Activated naive CD8-positive, alpha-beta T cell (primary cell): ENCODE measurements at regions not wholly inside any gene's neighbourhood (a gene's known extent, or its start where the extent isn't known, plus 50 kb on each side); places are given as distances from the start of the nearest gene placed in this dataset.

Source experiments
- H3K27ac Mint-ChIP-seq: one replicate; pipeline ENCODE4 v1.8.0; 2021; ENCODE audit warnings: mixed read lengths
- H3K27me3 Mint-ChIP-seq: one replicate; pipeline ENCODE4 v1.8.0; 2021; ENCODE audit warnings: mixed read lengths
- H3K36me3 Mint-ChIP-seq: one replicate; pipeline ENCODE4 v1.8.0; 2021; ENCODE audit warnings: mixed read lengths
- H3K4me1 Mint-ChIP-seq: one replicate; pipeline ENCODE4 v1.8.0; 2021; ENCODE audit warnings: low read depth, mixed read lengths
- H3K4me3 Mint-ChIP-seq: one replicate; pipeline ENCODE4 v1.8.0; 2021; ENCODE audit warnings: mild to moderate bottlenecking, mixed read lengths
- H3K9me3 Mint-ChIP-seq: one replicate; pipeline ENCODE4 v1.8.0; 2021; ENCODE audit warnings: low read depth, mixed read lengths

- Mint-ChIP-seq H3K4me1 (peaks cover 21% of the 10 kb centered on the region), H3K27ac (no peak overlapping the region), H3K36me3 (no peaks in the 10 kb centered on the region), H3K4me3 (no peak overlapping the region), H3K9me3 (no peaks in the 10 kb centered on the region), H3K27me3 (no peaks in the 10 kb centered on the region)
Observed at GRCh38 chr10:47238331-47239095, 61.5 kb upstream of the GDF10 start.

- Mint-ChIP-seq H3K27ac (no peak overlapping the region), H3K36me3 (no peaks in the 10 kb centered on the region), H3K4me3 (no peak overlapping the region), H3K9me3 (no peaks in the 10 kb centered on the region), H3K4me1 (peaks cover 21% of the 10 kb centered on the region), H3K27me3 (no peaks in the 10 kb centered on the region)
Observed at GRCh38 chr10:47239211-47239610, 60.8 kb upstream of the GDF10 start.

- no peak overlapping the region for H3K27ac Mint-ChIP-seq
- no peaks in the 10 kb centered on the region for H3K27me3 Mint-ChIP-seq
- H3K4me3 Mint-ChIP-seq, result no peak overlapping the region
- H3K36me3 Mint-ChIP-seq, result no peaks in the 10 kb centered on the region
- H3K9me3 Mint-ChIP-seq, result no peaks in the 10 kb centered on the region
- H3K4me1 Mint-ChIP-seq, result peaks cover 21% of the 10 kb centered on the region
Observed at GRCh38 chr10:47240173-47240572, 59.8 kb upstream of the GDF10 start.

GRCh38 chr10:47241256-47241655 lies 58.7 kb upstream of the GDF10 start:
- Mint-ChIP-seq H3K4me3 (no peak overlapping the region), H3K36me3 (no peaks in the 10 kb centered on the region), H3K27me3 (no peaks in the 10 kb centered on the region), H3K27ac (no peak overlapping the region), H3K4me1 (peaks cover 22% of the 10 kb centered on the region), H3K9me3 (no peaks in the 10 kb centered on the region)

GRCh38 chr10:47241946-47242867 lies 57.8 kb upstream of the GDF10 start:
- Mint-ChIP-seq H3K27ac (no peak overlapping the region), H3K27me3 (no peaks in the 10 kb centered on the region), H3K36me3 (no peaks in the 10 kb centered on the region), H3K4me1 (peaks cover 22% of the 10 kb centered on the region), H3K9me3 (no peaks in the 10 kb centered on the region), H3K4me3 (no peak overlapping the region)

- Mint-ChIP-seq H3K27me3 (no peaks in the 10 kb centered on the region), H3K4me3 (no peak overlapping the region), H3K36me3 (no peaks in the 10 kb centered on the region), H3K4me1 (peaks cover 24% of the 10 kb centered on the region), H3K27ac (no peak overlapping the region), H3K9me3 (no peaks in the 10 kb centered on the region)
Observed at GRCh38 chr10:47243356-47243755, 56.6 kb upstream of the GDF10 start.

GRCh38 chr10:47243791-47244190 lies 56.2 kb upstream of the GDF10 start:
- H3K4me1 Mint-ChIP-seq, result peaks cover 28% of the 10 kb centered on the region
- H3K9me3 Mint-ChIP-seq, result no peaks in the 10 kb centered on the region
- no peak overlapping the region for H3K27ac Mint-ChIP-seq
- H3K4me3 Mint-ChIP-seq, result no peak overlapping the region
- H3K27me3 Mint-ChIP-seq, result no peaks in the 10 kb centered on the region
- no peaks in the 10 kb centered on the region for H3K36me3 Mint-ChIP-seq

- H3K4me1 Mint-ChIP-seq, result peaks cover 22% of the 10 kb centered on the region
Observed at GRCh38 chr10:47244560-47245500, 55.2 kb upstream of the GDF10 start.

GRCh38 chr10:47245731-47246350 lies 54.2 kb upstream of the GDF10 start:
- H3K9me3 Mint-ChIP-seq, result no peaks in the 10 kb centered on the region
- no peak overlapping the region for H3K4me3 Mint-ChIP-seq
- no peak overlapping the region for H3K27ac Mint-ChIP-seq
- H3K36me3 Mint-ChIP-seq, result no peaks in the 10 kb centered on the region
- H3K4me1 Mint-ChIP-seq, result peaks cover 16% of the 10 kb centered on the region
- no peaks in the 10 kb centered on the region for H3K27me3 Mint-ChIP-seq

More at GRCh38 chr10:47244560-47245500, 55.2 kb upstream of the GDF10 start:
- no peak overlapping the region for H3K27ac Mint-ChIP-seq
- no peaks in the 10 kb centered on the region for H3K27me3 Mint-ChIP-seq
- no peaks in the 10 kb centered on the region for H3K36me3 Mint-ChIP-seq
- H3K4me3 Mint-ChIP-seq, result no peak overlapping the region
- H3K9me3 Mint-ChIP-seq, result no peaks in the 10 kb centered on the region

- no peak overlapping the region for H3K4me3 Mint-ChIP-seq
- H3K4me1 Mint-ChIP-seq, result peaks cover 19% of the 10 kb centered on the region
- no peaks in the 10 kb centered on the region for H3K36me3 Mint-ChIP-seq
- H3K27me3 Mint-ChIP-seq, result no peaks in the 10 kb centered on the region
- H3K27ac Mint-ChIP-seq, result no peak overlapping the region
- no peaks in the 10 kb centered on the region for H3K9me3 Mint-ChIP-seq
Observed at GRCh38 chr10:47246406-47247147, 53.4 kb upstream of the GDF10 start.

- Mint-ChIP-seq H3K27me3 (no peaks in the 10 kb centered on the region), H3K9me3 (no peaks in the 10 kb centered on the region), H3K4me3 (no peak overlapping the region), H3K27ac (no peak overlapping the region), H3K4me1 (peaks cover 18% of the 10 kb centered on the region), H3K36me3 (no peaks in the 10 kb centered on the region)
Observed at GRCh38 chr10:47247148-47248059, 52.6 kb upstream of the GDF10 start.

GRCh38 chr10:47248386-47249090 lies 51.5 kb upstream of the GDF10 start:
- Mint-ChIP-seq H3K27ac (no peak overlapping the region), H3K27me3 (no peaks in the 10 kb centered on the region), H3K36me3 (no peaks in the 10 kb centered on the region), H3K4me1 (peaks cover 12% of the 10 kb centered on the region), H3K9me3 (no peaks in the 10 kb centered on the region), H3K4me3 (no peak overlapping the region)
